ENCODE measurements at regions not wholly inside any gene's neighbourhood (a gene's known extent, or its start where the extent isn't known, plus 50 kb on each side); places are given as distances from the start of the nearest gene placed in this dataset.

GRCh38 chr6:164214066-164214465 lies 799.5 kb downstream of the QKI start:
- no peak for TF ChIP-seq CTCF (IDR thresholded peaks at IDR 0.05)

GRCh38 chr6:164211254-164211653 lies 796.7 kb downstream of the QKI start:
- no peak for TF ChIP-seq CTCF (IDR thresholded peaks at IDR 0.05)

GRCh38 chr6:164210783-164211182 lies 796.3 kb downstream of the QKI start:
- no peak for TF ChIP-seq CTCF (IDR thresholded peaks at IDR 0.05)

GRCh38 chr6:164210323-164210722 lies 795.8 kb downstream of the QKI start:
- no peak for TF ChIP-seq CTCF (IDR thresholded peaks at IDR 0.05)

- no peak for TF ChIP-seq CTCF (IDR thresholded peaks at IDR 0.05)
Observed at GRCh38 chr6:164208371-164208770, 793.9 kb downstream of the QKI start.

GRCh38 chr6:164206807-164207423 lies 792.4 kb downstream of the QKI start:
- TF ChIP-seq CTCF (IDR thresholded peaks at IDR 0.05): no peak

GRCh38 chr6:164200071-164200470 lies 785.6 kb downstream of the QKI start:
- no peak for TF ChIP-seq CTCF (IDR thresholded peaks at IDR 0.05)

GRCh38 chr6:164195942-164196281 lies 781.4 kb downstream of the QKI start:
- no peak for TF ChIP-seq CTCF (IDR thresholded peaks at IDR 0.05)
